ENCODE measurements at regions not wholly inside any gene's neighbourhood (a gene's known extent, or its start where the extent isn't known, plus 50 kb on each side); places are given as distances from the start of the nearest gene placed in this dataset.

GRCh38 chr2:104321116-104321795 is 532.7 kb upstream of the POU3F3 start:
- TF ChIP-seq, protein P1, sequence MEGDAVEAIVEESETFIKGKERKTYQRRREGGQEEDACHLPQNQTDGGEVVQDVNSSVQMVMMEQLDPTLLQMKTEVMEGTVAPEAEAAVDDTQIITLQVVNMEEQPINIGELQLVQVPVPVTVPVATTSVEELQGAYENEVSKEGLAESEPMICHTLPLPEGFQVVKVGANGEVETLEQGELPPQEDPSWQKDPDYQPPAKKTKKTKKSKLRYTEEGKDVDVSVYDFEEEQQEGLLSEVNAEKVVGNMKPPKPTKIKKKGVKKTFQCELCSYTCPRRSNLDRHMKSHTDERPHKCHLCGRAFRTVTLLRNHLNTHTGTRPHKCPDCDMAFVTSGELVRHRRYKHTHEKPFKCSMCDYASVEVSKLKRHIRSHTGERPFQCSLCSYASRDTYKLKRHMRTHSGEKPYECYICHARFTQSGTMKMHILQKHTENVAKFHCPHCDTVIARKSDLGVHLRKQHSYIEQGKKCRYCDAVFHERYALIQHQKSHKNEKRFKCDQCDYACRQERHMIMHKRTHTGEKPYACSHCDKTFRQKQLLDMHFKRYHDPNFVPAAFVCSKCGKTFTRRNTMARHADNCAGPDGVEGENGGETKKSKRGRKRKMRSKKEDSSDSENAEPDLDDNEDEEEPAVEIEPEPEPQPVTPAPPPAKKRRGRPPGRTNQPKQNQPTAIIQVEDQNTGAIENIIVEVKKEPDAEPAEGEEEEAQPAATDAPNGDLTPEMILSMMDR (tag by site-specific recombination; IDR thresholded peaks at IDR 0.05) = no peak
- TF ChIP-seq, protein P2, sequence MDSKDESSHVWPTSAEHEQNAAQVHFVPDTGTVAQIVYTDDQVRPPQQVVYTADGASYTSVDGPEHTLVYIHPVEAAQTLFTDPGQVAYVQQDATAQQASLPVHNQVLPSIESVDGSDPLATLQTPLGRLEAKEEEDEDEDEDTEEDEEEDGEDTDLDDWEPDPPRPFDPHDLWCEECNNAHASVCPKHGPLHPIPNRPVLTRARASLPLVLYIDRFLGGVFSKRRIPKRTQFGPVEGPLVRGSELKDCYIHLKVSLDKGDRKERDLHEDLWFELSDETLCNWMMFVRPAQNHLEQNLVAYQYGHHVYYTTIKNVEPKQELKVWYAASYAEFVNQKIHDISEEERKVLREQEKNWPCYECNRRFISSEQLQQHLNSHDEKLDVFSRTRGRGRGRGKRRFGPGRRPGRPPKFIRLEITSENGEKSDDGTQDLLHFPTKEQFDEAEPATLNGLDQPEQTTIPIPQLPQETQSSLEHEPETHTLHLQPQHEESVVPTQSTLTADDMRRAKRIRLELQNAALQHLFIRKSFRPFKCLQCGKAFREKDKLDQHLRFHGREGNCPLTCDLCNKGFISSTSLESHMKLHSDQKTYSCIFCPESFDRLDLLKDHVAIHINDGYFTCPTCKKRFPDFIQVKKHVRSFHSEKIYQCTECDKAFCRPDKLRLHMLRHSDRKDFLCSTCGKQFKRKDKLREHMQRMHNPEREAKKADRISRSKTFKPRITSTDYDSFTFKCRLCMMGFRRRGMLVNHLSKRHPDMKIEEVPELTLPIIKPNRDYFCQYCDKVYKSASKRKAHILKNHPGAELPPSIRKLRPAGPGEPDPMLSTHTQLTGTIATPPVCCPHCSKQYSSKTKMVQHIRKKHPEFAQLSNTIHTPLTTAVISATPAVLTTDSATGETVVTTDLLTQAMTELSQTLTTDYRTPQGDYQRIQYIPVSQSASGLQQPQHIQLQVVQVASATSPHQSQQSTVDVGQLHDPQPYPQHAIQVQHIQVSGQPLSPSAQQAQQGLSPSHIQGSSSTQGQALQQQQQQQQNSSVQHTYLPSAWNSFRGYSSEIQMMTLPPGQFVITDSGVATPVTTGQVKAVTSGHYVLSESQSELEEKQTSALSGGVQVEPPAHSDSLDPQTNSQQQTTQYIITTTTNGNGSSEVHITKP (tag by site-specific recombination; IDR thresholded peaks at IDR 0.05) = no peak
- no peak for TF ChIP-seq PRDM1 (tag by site-specific recombination; IDR thresholded peaks at IDR 0.05)
- no peak for TF ChIP-seq ZNF138 (tag by site-specific recombination; IDR thresholded peaks at IDR 0.05; ENCODE audit: borderline replicate concordance)
- TF ChIP-seq ZNF777 (tag by site-specific recombination; IDR thresholded peaks at IDR 0.05; ENCODE audit: borderline replicate concordance) = no peak
- no peak for TF ChIP-seq REST (tag by site-specific recombination; IDR thresholded peaks at IDR 0.05)
- no peak for TF ChIP-seq HOXC10 (CRISPR knock-in tag; IDR thresholded peaks at IDR 0.05)
- no peak for TF ChIP-seq RBAK (tag by site-specific recombination; IDR thresholded peaks at IDR 0.05)
- no peak for TF ChIP-seq ZNF311 (tag by site-specific recombination; IDR thresholded peaks at IDR 0.05; ENCODE audit: borderline replicate concordance)
- TF ChIP-seq ZNF791 (tag by site-specific recombination; IDR thresholded peaks at IDR 0.05) = no peak
- TF ChIP-seq ZNF266 (tag by site-specific recombination; IDR thresholded peaks at IDR 0.05; ENCODE audit: low read depth) = no peak
- TF ChIP-seq ZNF350 (tag by site-specific recombination; IDR thresholded peaks at IDR 0.05) = no peak
- TF ChIP-seq KLF16 (tag by site-specific recombination; IDR thresholded peaks at IDR 0.05) = no peak
